ENCODE measurements at regions not wholly inside any gene's neighbourhood (a gene's known extent, or its start where the extent isn't known, plus 50 kb on each side); places are given as distances from the start of the nearest gene placed in this dataset.

DNA sequence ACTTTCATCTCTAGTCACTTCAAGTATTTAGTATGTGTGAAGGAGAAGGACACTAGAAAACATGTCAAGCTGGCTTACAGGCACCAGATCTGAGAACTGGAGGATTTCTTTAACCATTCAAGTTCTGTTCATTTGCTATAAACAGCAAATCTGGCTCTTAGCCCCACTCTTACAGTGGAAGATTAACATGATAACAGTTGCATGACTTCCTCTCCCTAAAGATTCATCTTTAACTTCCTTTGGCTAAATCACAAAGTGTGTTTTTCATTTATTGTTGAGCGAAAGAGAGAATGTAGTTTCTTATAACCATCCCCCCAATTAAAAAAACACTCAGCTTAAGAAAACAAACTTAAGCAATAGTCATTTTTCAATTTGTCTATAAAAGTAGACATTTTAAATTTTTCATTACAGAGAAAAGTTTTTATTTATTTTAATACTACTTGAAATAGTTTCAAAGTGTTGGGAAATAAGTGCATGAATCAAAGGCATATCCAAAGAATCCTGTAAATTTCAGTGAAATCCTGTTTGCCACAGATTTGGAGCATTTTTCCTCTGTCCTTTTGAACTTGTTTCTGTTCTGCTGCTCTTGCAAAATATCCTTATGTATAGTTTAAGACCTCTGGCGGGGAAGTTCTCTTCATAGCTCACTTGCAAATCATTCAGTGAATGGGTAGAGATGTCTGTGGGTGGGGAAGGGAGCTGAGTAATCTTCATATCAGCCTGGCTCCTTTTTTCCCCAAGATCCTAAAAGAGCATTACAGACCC, 241.0 kb upstream of the RBBP8 start:
- no peak overlapping the region for H3K27ac Mint-ChIP-seq

DNA sequence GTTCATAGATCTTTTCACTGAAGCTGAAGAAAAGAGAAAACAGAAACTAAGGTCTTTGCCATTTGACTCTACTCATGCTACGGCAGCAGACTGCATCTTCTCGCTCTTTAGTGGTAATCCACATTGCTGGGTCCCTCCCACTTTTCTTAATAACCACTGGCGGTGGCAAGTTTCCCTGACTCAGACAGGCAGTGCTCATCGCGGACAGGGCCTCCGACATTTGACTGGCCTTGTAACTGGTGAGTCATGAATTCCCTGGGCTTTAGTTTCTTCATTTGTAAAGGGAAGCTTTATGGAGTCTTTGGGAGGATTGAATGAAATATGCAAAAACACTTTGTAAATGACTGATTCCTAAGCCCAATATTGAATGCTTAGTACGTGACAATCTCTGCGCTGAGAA, 238.2 kb upstream of the RBBP8 start:
- no peak overlapping the region for H3K4me2 ChIP-seq
- no peak overlapping the region for H3K27ac Mint-ChIP-seq
- no peak overlapping the region for H3K4me3 Mint-ChIP-seq
- no peaks in the 10 kb centered on the region for H3K36me3 ChIP-seq
- no peaks in the 10 kb centered on the region for H3K9me3 ChIP-seq (ENCODE audit: low read depth)
- H3K4me3 ChIP-seq, result no peak overlapping the region
- peaks cover 9% of the 10 kb centered on the region for H3K4me1 Mint-ChIP-seq
- no peaks in the 10 kb centered on the region for H4K20me1 ChIP-seq (ENCODE audit: low read depth)
- H3F3A ChIP-seq (ENCODE audit: low read depth), result no peaks in the 10 kb centered on the region
- TF ChIP-seq EZH2 (IDR thresholded peaks at IDR 0.05), result no peak
- TF ChIP-seq, protein P1, sequence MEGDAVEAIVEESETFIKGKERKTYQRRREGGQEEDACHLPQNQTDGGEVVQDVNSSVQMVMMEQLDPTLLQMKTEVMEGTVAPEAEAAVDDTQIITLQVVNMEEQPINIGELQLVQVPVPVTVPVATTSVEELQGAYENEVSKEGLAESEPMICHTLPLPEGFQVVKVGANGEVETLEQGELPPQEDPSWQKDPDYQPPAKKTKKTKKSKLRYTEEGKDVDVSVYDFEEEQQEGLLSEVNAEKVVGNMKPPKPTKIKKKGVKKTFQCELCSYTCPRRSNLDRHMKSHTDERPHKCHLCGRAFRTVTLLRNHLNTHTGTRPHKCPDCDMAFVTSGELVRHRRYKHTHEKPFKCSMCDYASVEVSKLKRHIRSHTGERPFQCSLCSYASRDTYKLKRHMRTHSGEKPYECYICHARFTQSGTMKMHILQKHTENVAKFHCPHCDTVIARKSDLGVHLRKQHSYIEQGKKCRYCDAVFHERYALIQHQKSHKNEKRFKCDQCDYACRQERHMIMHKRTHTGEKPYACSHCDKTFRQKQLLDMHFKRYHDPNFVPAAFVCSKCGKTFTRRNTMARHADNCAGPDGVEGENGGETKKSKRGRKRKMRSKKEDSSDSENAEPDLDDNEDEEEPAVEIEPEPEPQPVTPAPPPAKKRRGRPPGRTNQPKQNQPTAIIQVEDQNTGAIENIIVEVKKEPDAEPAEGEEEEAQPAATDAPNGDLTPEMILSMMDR (IDR thresholded peaks at IDR 0.05), result no peak
- no peak for TF ChIP-seq EZH2phosphoT487 (IDR thresholded peaks at IDR 0.05)
- no peaks in the 10 kb centered on the region for H3K27me3 Mint-ChIP-seq (ENCODE audit: insufficient read depth, low read depth)
- H3K9ac ChIP-seq, result no peak overlapping the region
- no peaks in the 10 kb centered on the region for H3K4me1 ChIP-seq
- H3K9me3 Mint-ChIP-seq, result no peaks in the 10 kb centered on the region
- no peaks in the 10 kb centered on the region for H3K36me3 Mint-ChIP-seq
- no peaks in the 10 kb centered on the region for H3K27me3 ChIP-seq
- no peak overlapping the region for H3K27ac ChIP-seq
- no peak overlapping the region for H2AFZ ChIP-seq (replicated peaks)
- no peak for DNase-seq (ENCODE audit: low spot score)
- no peaks in the 10 kb centered on the region for H3K79me2 ChIP-seq (ENCODE audit: low read depth)

More for the DNA sequence above, 241.0 kb upstream of the RBBP8 start:
- Mint-ChIP-seq H3K4me1 (peaks cover 9% of the 10 kb centered on the region), H3K36me3 (no peaks in the 10 kb centered on the region), H3K9me3 (peaks cover 2% of the 10 kb centered on the region), H3K4me3 (no peak overlapping the region), H3K27me3 (ENCODE audit: insufficient read depth, low read depth) (no peaks in the 10 kb centered on the region)
- no peak overlapping the region for H3K27ac ChIP-seq
- H3K4me1 ChIP-seq, result no peaks in the 10 kb centered on the region
- TF ChIP-seq EZH2 (IDR thresholded peaks at IDR 0.05), result no peak
- TF ChIP-seq, protein P1 (IDR thresholded peaks at IDR 0.05), result no peak
- no peak for TF ChIP-seq EZH2phosphoT487 (IDR thresholded peaks at IDR 0.05)
- no peaks in the 10 kb centered on the region for H3F3A ChIP-seq (ENCODE audit: low read depth)
- DNase-seq (ENCODE audit: low spot score), result no peak
- H3K4me3 ChIP-seq, result no peak overlapping the region
- H3K9me3 ChIP-seq (ENCODE audit: low read depth), result no peaks in the 10 kb centered on the region
- H4K20me1 ChIP-seq (ENCODE audit: low read depth), result no peaks in the 10 kb centered on the region
- no peaks in the 10 kb centered on the region for H3K79me2 ChIP-seq (ENCODE audit: low read depth)
- no peak overlapping the region for H3K9ac ChIP-seq
- H2AFZ ChIP-seq (replicated peaks), result no peak overlapping the region
- H3K4me2 ChIP-seq, result no peak overlapping the region
- H3K36me3 ChIP-seq, result no peaks in the 10 kb centered on the region
- no peaks in the 10 kb centered on the region for H3K27me3 ChIP-seq

- Histone ChIP-seq H3K4me2 (no peak overlapping the region), H3K9me3 (ENCODE audit: low read depth) (no peaks in the 10 kb centered on the region), H2AFZ (replicated peaks) (no peak overlapping the region), H3F3A (ENCODE audit: low read depth) (no peaks in the 10 kb centered on the region), H3K36me3 (no peaks in the 10 kb centered on the region), H3K79me2 (ENCODE audit: low read depth) (no peaks in the 10 kb centered on the region), H3K4me1 (no peaks in the 10 kb centered on the region), H3K4me3 (no peak overlapping the region), H4K20me1 (ENCODE audit: low read depth) (no peaks in the 10 kb centered on the region), H3K27me3 (no peaks in the 10 kb centered on the region), H3K27ac (no peak overlapping the region), H3K9ac (no peak overlapping the region)
- no peak overlapping the region for H3K27ac Mint-ChIP-seq
- H3K4me3 Mint-ChIP-seq, result no peak overlapping the region
- TF ChIP-seq EZH2phosphoT487 (IDR thresholded peaks at IDR 0.05) (no peak), EZH2 (IDR thresholded peaks at IDR 0.05) (no peak)
- TF ChIP-seq, protein P1 (IDR thresholded peaks at IDR 0.05), result no peak
- no peak for DNase-seq (ENCODE audit: low spot score)
- H3K27me3 Mint-ChIP-seq (ENCODE audit: insufficient read depth, low read depth), result no peaks in the 10 kb centered on the region
- peaks cover 9% of the 10 kb centered on the region for H3K4me1 Mint-ChIP-seq
- no peaks in the 10 kb centered on the region for H3K36me3 Mint-ChIP-seq
- H3K9me3 Mint-ChIP-seq, result no peaks in the 10 kb centered on the region
Measured at GRCh38 chr18:22695674-22696073, 237.5 kb upstream of the RBBP8 start.
